Naive thymus-derived CD4-positive, alpha-beta T cell (primary cell): ENCODE measurements at regions not wholly inside any gene's neighbourhood (a gene's known extent, or its start where the extent isn't known, plus 50 kb on each side); places are given as distances from the start of the nearest gene placed in this dataset.

ENCODE experiments used
- ATAC-seq: fragments of 150-1000 bp; cut with Tn5 transposase; 2 replicates; pipeline ENCODE4 v1.10.0; 2021; ENCODE audit warnings: mild to moderate bottlenecking, moderate library complexity
- CTCF ChIA-PET: fragments of 350-600 bp; sonication (Branson Sonifier 250); formaldehyde crosslinking; loops from one replicate; lab custom pipeline; 2021; ENCODE audit warnings: antibody characterized with exemption; lab: Charles Lee
- POLR2A ChIA-PET: fragments of 350-600 bp; sonication (Branson Sonifier 250); formaldehyde crosslinking; loops from one replicate; lab custom pipeline; 2021; ENCODE audit warnings: antibody characterized with exemption, inconsistent platforms; lab: Charles Lee
- DNase-seq, 9 donors: peaks; one replicate each; pipeline versions ENCODE4 v3.0.0 to v3.0.0-alpha.2; 2020 to 2022; ENCODE audit warnings: mixed read lengths in 1 of 9
- H3K27ac ChIP-seq: one replicate; pipeline ENCODE4 v1.7.0; 2013; ENCODE audit warnings: mild to moderate bottlenecking, low read depth, low read length, moderate library complexity
- H3K27me3 ChIP-seq, 2 donors: one replicate each; pipeline ENCODE4 v1.7.0; 2013; ENCODE audit warnings: low read length in 2 of 2, mild to moderate bottlenecking in 2 of 2, moderate library complexity in 2 of 2; ENCODE audit not compliant: control insufficient read depth in 2 of 2, insufficient read depth in 2 of 2
- H3K36me3 ChIP-seq, 3 experiments: 1 replicate in 2 of 3; 2 replicates in 1 of 3; pipeline ENCODE4 v1.7.0; 2013; ENCODE audit warnings: low read length in 3 of 3, mild to moderate bottlenecking in 3 of 3, moderate library complexity in 1 of 3; ENCODE audit not compliant: insufficient read depth in 3 of 3, control insufficient read depth in 2 of 3
- H3K4me1 ChIP-seq, 2 donors: one replicate each; pipeline ENCODE4 v1.7.0; 2013; ENCODE audit warnings: low read length in 2 of 2, mild to moderate bottlenecking in 2 of 2, moderate library complexity in 1 of 2; ENCODE audit not compliant: control insufficient read depth in 2 of 2, insufficient read depth in 2 of 2
- H3K4me3 ChIP-seq: 2 replicates; pipeline ENCODE4 v1.7.0; 2013; ENCODE audit warnings: mild to moderate bottlenecking, low read length
- H3K9me3 ChIP-seq, 3 experiments: 1 replicate in 2 of 3; 2 replicates in 1 of 3; pipeline ENCODE4 v1.7.0; 2013; ENCODE audit warnings: low read length in 3 of 3; ENCODE audit not compliant: control insufficient read depth in 2 of 3
- H3K27ac Mint-ChIP-seq, 9 donors: one replicate each; pipeline ENCODE4 v1.8.0; 2020 to 2022; ENCODE audit warnings: mixed read lengths in 9 of 9, mild to moderate bottlenecking in 8 of 9, moderate library complexity in 5 of 9, inconsistent platforms in 2 of 9
- H3K27me3 Mint-ChIP-seq, 5 donors: one replicate each; pipeline ENCODE4 v1.8.0; 2021 to 2022; ENCODE audit warnings: mixed read lengths in 5 of 5, mild to moderate bottlenecking in 1 of 5
- H3K36me3 Mint-ChIP-seq, 5 donors: one replicate each; pipeline ENCODE4 v1.8.0; 2020 to 2022; ENCODE audit warnings: mixed read lengths in 5 of 5, mild to moderate bottlenecking in 3 of 5, inconsistent platforms in 1 of 5
- H3K4me1 Mint-ChIP-seq, 7 donors: one replicate each; pipeline ENCODE4 v1.8.0; 2020 to 2022; ENCODE audit warnings: mixed read lengths in 7 of 7, mild to moderate bottlenecking in 3 of 7, inconsistent platforms in 1 of 7
- H3K4me3 Mint-ChIP-seq, 10 donors: one replicate each; pipeline ENCODE4 v1.8.0; 2020 to 2022; ENCODE audit warnings: mild to moderate bottlenecking in 10 of 10, mixed read lengths in 10 of 10, moderate library complexity in 6 of 10, inconsistent platforms in 2 of 10
- H3K9me3 Mint-ChIP-seq, 11 donors: one replicate each; pipeline ENCODE4 v1.8.0; 2020 to 2022; ENCODE audit warnings: mixed read lengths in 11 of 11, mild to moderate bottlenecking in 4 of 11, inconsistent platforms in 1 of 11, moderate library complexity in 1 of 11
- intact Hi-C, 2 donors: fragments of 100-400 bp; cut with micrococcal nuclease; formaldehyde crosslinking; loops; one replicate each; pipeline ENCODE4 v1.15.1; 2023

- Histone ChIP-seq H3K27me3 (no peaks in the 10 kb centered on the region), H3K36me3 (no peaks in the 10 kb centered on the region), H3K4me1 (no peaks in the 10 kb centered on the region), H3K27ac (no peak overlapping the region), H3K4me3 (no peak overlapping the region), H3K9me3 (no peaks in the 10 kb centered on the region)
- ATAC-seq, result no peak
- Mint-ChIP-seq H3K27me3 (peaks cover 0 to 5% (median 2%) of the 10 kb centered on the region in 5 donors), H3K9me3 (peaks cover 0 to 3% (median 0%) of the 10 kb centered on the region in 11 donors), H3K27ac (no peak overlapping the region), H3K36me3 (peaks cover 0 to 19% (median 2%) of the 10 kb centered on the region in 5 donors), H3K4me3 (no peak overlapping the region), H3K4me1 (peaks cover 0 to 5% (median 0%) of the 10 kb centered on the region in 7 donors)
- POLR2A ChIA-PET, result no interaction called here
- CTCF ChIA-PET, result no interaction called here
- intact Hi-C loops, result no loop called here
- no peak for DNase-seq
Observed at GRCh38 chr1:58356402-58356801, 190.1 kb downstream of the OMA1 start.

DNA sequence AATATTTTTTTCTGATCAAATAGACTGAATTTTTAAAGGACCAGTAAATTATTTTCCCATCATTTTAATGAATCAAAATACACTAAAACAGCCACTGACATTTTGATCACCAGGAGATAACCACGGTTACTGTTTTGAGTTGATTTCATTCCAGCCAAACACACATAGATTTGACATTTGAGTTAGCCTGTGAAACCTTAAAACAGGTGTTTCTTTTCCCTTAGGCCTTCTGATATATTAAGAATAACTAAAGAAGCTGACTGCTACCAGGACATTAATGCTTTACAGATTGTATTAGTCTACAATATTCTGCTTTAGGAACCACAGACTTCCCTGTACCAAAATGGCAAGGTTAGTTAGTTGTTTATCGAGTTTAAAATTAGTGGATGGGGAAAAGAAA is 193.4 kb downstream of the OMA1 start:
- peaks cover 0 to 13% (median 3%) of the 10 kb centered on the region in 11 donors for H3K9me3 Mint-ChIP-seq
- no peak for DNase-seq
- H3K36me3 Mint-ChIP-seq, result peaks cover 0 to 26% (median 8%) of the 10 kb centered on the region in 5 donors
- Histone ChIP-seq H3K27ac (no peak overlapping the region), H3K4me1 (no peaks in the 10 kb centered on the region), H3K4me3 (no peak overlapping the region), H3K27me3 (no peaks in the 10 kb centered on the region), H3K9me3 (no peaks in the 10 kb centered on the region), H3K36me3 (no peaks in the 10 kb centered on the region)
- peaks cover 0 to 16% (median 0%) of the 10 kb centered on the region in 5 donors for H3K27me3 Mint-ChIP-seq
- H3K4me3 Mint-ChIP-seq, result no peak overlapping the region
- no peak overlapping the region for H3K27ac Mint-ChIP-seq
- H3K4me1 Mint-ChIP-seq, result no peaks in the 10 kb centered on the region
- ATAC-seq, result no peak
- intact Hi-C loops, result no loop called here
- POLR2A ChIA-PET, result no interaction called here
- CTCF ChIA-PET, result no interaction called here

DNA sequence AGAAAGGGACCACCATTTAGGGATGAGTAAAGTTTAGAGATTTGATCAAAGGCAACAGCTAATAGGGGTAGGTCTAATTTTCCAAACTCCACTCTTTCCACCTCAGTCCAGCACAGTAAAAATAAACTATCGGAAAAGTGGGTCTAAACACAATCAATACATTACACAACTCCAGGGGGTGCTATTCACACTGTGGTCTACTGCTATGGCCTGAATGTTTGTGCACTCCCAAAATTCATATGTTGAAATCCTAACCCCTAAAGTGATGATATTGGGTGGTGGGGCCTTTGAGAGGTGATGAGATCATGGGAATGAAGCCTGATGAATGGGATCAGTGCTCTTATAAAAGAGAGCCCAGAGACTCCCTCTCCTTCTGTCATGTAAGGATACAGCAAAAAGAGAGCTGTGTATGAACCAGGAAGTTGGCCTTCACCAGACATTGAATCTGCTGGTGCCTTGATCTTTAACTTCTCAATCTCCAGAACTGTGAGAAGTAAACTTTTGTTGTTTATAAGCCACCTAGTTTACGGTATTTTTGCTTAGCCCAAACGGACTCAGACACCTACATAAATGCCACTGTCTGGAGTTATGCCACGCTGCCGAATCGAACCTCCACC is 193.9 kb downstream of the OMA1 start:
- intact Hi-C loops, result no loop called here
- H3K36me3 Mint-ChIP-seq, result peaks cover 0 to 21% (median 8%) of the 10 kb centered on the region in 5 donors
- H3K4me1 Mint-ChIP-seq, result no peaks in the 10 kb centered on the region
- H3K9me3 Mint-ChIP-seq, result peaks cover 0 to 13% (median 3%) of the 10 kb centered on the region in 11 donors
- no peak overlapping the region for H3K27ac Mint-ChIP-seq
- ChIA-PET POLR2A (no interaction called here), CTCF (no interaction called here)
- Histone ChIP-seq H3K27me3 (no peaks in the 10 kb centered on the region), H3K27ac (no peak overlapping the region), H3K4me1 (no peaks in the 10 kb centered on the region), H3K9me3 (no peaks in the 10 kb centered on the region), H3K4me3 (no peak overlapping the region), H3K36me3 (no peaks in the 10 kb centered on the region)
- ATAC-seq, result no peak
- peaks cover 0 to 16% (median 0%) of the 10 kb centered on the region in 5 donors for H3K27me3 Mint-ChIP-seq
- DNase-seq, result no peak
- no peak overlapping the region for H3K4me3 Mint-ChIP-seq

DNA sequence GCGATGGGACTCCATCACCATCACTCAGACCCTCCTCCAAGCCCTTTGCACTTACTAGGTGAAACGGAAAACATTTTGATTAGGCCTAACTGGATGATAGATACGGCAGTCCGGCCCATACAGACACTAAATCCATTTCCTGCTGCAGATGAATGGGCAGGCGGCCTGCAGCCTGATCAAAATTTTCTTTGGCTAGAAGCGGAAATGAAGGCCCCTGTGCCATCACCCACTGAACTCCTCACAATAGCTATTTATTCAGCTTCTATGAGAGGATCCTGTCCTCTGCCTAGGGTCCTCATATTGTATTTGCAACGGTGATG is 200.5 kb downstream of the OMA1 start:
- no peak overlapping the region for H3K4me3 ChIP-seq
- no peak overlapping the region for H3K4me3 Mint-ChIP-seq
- no peaks in the 10 kb centered on the region for H3K4me1 Mint-ChIP-seq
- DNase-seq, result no peak
- peaks cover 0 to 10% (median 0%) of the 10 kb centered on the region in 5 donors for H3K27me3 Mint-ChIP-seq
- no peaks in the 10 kb centered on the region for H3K27me3 ChIP-seq
- H3K27ac Mint-ChIP-seq, result no peak overlapping the region
- H3K9me3 Mint-ChIP-seq, result peaks cover 0 to 10% (median 2%) of the 10 kb centered on the region in 11 donors
- ChIA-PET POLR2A (no interaction called here), CTCF (no interaction called here)
- ATAC-seq, result no peak
- H3K36me3 Mint-ChIP-seq, result peaks cover 0 to 3% (median 1%) of the 10 kb centered on the region in 5 donors
- H3K9me3 ChIP-seq, result no peaks in the 10 kb centered on the region
- no peaks in the 10 kb centered on the region for H3K4me1 ChIP-seq
- no peaks in the 10 kb centered on the region for H3K36me3 ChIP-seq
- H3K27ac ChIP-seq, result no peak overlapping the region
- intact Hi-C loops, result no loop called here

DNA sequence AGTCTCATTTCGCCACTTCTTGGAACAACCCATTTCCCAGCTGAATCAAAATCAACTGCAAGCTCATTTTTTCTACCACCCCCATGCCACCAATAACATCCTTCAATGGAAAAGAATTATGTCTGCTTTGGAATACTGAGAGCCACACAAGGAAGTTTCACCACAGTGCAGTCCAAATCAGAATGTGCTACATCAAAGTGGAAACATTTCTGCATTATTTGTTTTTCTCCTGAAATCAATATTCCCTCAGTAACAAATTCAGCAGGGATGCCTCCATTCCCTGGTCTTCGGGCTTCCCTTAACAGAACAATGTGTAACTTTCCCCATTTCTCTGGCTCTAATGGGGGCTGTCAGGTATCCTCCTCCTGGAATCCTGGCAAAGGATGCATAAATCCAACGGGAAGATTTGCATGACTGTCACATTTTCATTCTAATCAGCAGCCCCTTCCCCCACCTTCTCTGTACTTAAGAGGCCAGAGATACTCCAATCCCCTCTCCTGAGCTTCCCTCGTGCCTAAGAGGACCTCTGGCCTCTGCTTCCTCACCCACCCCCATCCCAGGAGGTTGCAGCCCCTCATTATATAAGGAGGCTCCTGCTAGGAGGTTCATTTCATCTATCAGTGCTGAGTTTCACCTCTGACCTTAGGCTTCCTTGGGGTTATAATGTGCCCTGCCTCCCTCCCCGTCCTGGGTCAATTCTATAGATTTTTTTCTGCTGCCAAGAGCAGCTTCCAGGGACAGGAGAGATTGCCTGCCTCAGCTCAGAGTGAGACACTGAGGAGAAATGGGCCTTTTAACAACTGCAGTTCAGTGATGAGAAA is 201.1 kb downstream of the OMA1 start:
- no peak overlapping the region for H3K4me3 Mint-ChIP-seq
- CTCF ChIA-PET, result interaction anchor here (0.6 kb wide), 1 partner anchor 131 kb away, joined by 3 read pairs; no protein-coding TSS in a partner anchor
- POLR2A ChIA-PET, result no interaction called here
- Histone ChIP-seq H3K9me3 (no peaks in the 10 kb centered on the region), H3K27ac (no peak overlapping the region), H3K4me1 (no peaks in the 10 kb centered on the region), H3K36me3 (no peaks in the 10 kb centered on the region), H3K4me3 (no peak overlapping the region), H3K27me3 (no peaks in the 10 kb centered on the region)
- peaks cover 0 to 6% (median 0%) of the 10 kb centered on the region in 11 donors for H3K9me3 Mint-ChIP-seq
- H3K27me3 Mint-ChIP-seq, result peaks cover 0 to 6% (median 0%) of the 10 kb centered on the region in 5 donors
- H3K36me3 Mint-ChIP-seq, result no peaks in the 10 kb centered on the region
- no peak for DNase-seq
- H3K4me1 Mint-ChIP-seq, result no peaks in the 10 kb centered on the region
- H3K27ac Mint-ChIP-seq, result no peak overlapping the region
- ATAC-seq, result no peak
- intact Hi-C loops, result no loop called here

DNA sequence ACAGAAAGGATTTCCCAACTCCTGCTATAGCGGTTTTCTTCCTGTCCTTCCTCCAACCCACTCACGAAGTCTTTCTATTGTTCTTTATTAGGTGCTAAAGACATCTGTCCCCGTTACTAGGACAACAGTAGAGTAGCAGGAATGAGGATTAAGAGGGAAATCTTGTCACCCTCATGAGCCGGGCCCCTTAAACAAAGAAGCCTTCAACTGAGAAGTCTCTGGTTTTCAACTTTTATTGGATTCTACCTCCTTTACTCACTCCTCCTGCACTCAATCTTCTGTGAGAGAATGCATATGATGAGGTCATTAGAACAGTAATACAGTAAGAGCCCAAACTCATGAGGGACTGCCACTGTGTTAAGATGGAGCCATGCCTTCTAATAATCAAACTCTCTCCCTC is 206.3 kb downstream of the OMA1 start:
- no peaks in the 10 kb centered on the region for H3K9me3 Mint-ChIP-seq
- H3K27ac Mint-ChIP-seq, result no peak overlapping the region
- H3K9me3 ChIP-seq, result no peaks in the 10 kb centered on the region
- POLR2A ChIA-PET, result no interaction called here
- CTCF ChIA-PET, result no interaction called here
- peaks cover 0 to 7% (median 0%) of the 10 kb centered on the region in 5 donors for H3K36me3 Mint-ChIP-seq
- intact Hi-C loops, result no loop called here
- H3K27me3 ChIP-seq, result no peaks in the 10 kb centered on the region
- H3K4me1 ChIP-seq, result no peaks in the 10 kb centered on the region
- peaks cover 0 to 4% (median 0%) of the 10 kb centered on the region in 5 donors for H3K27me3 Mint-ChIP-seq
- ATAC-seq (no peak), DNase-seq (no peak)
- no peak overlapping the region for H3K4me3 Mint-ChIP-seq
- no peak overlapping the region for H3K27ac ChIP-seq
- peaks cover 0 to 14% (median 5%) of the 10 kb centered on the region in 7 donors for H3K4me1 Mint-ChIP-seq
- H3K36me3 ChIP-seq, result no peaks in the 10 kb centered on the region
- H3K4me3 ChIP-seq, result no peak overlapping the region
